ENCODE measurements at regions not wholly inside any gene's neighbourhood (a gene's known extent, or its start where the extent isn't known, plus 50 kb on each side); places are given as distances from the start of the nearest gene placed in this dataset.

- TF ChIP-seq POLR2A (IDR thresholded peaks at IDR 0.05) (no peak), CTCF (IDR thresholded peaks at IDR 0.05) (no peak)
Observed at GRCh38 chr14:62093736-62094135, 331.5 kb downstream of the SNAPC1 start.
